K562 (cell line): ENCODE measurements at regions not wholly inside any gene's neighbourhood (a gene's known extent, or its start where the extent isn't known, plus 50 kb on each side); places are given as distances from the start of the nearest gene placed in this dataset.
A peak's percentile ranks its signal among the peaks of the same experiment; 100 is the strongest.

ENCODE experiments used
- CAMTA2 ChIP-seq: fragments of 250-450 bp; sonication (Bioruptor Pico); conservative IDR thresholded peaks from 2 replicates; pipeline ENCODE4 v1.5.1; 2022
- CCNT2 ChIP-seq: IDR thresholded peaks from 2 replicates; pipeline ENCODE4 v1.6.1; 2011; ENCODE audit warnings: borderline replicate concordance, low read depth, mild to moderate bottlenecking, moderate library complexity, mixed read lengths, low read length; ENCODE audit not compliant: insufficient read length; ENCODE audit errors: extremely low read depth
- DEAF1 ChIP-seq: fragments of 450-650 bp; formaldehyde crosslinking; IDR thresholded peaks from 2 replicates; pipeline ENCODE4 v1.4.0; 2020; ENCODE audit warnings: mild to moderate bottlenecking, moderate library complexity
- FOXK1 ChIP-seq: sonication (generic); formaldehyde crosslinking; IDR thresholded peaks from 2 replicates; pipeline ENCODE4 v1.8.0; 2022; ENCODE audit warnings: missing genetic modification reagents, mild to moderate bottlenecking, borderline replicate concordance
- MCM3 ChIP-seq: fragments of 450-650 bp; IDR thresholded peaks from 2 replicates; pipeline ENCODE4 v1.6.1; 2016
- MTA3 ChIP-seq: fragments of 450-650 bp; formaldehyde crosslinking; IDR thresholded peaks from 2 replicates; pipeline ENCODE4 v1.6.1; 2017; ENCODE audit warnings: mild to moderate bottlenecking, borderline replicate concordance
- PHF21A ChIP-seq: fragments of 450-650 bp; IDR thresholded peaks from 2 replicates; pipeline ENCODE4 v1.6.1; 2017; ENCODE audit warnings: low read depth, borderline replicate concordance
- RERE ChIP-seq: sonication (generic); formaldehyde crosslinking; IDR thresholded peaks from 2 replicates; pipeline ENCODE4 v1.8.0; 2023; ENCODE audit warnings: missing genetic modification reagents, mild to moderate bottlenecking, borderline replicate concordance
- SMARCC2 ChIP-seq: fragments of 450-650 bp; IDR thresholded peaks from 2 replicates; pipeline ENCODE4 v1.6.1; 2017; ENCODE audit warnings: antibody characterized with exemption, moderate library complexity, mild to moderate bottlenecking, low read depth
- TSC22D4 ChIP-seq: fragments of 450-650 bp; IDR thresholded peaks from 2 replicates; pipeline ENCODE4 v1.6.1; 2016; ENCODE audit warnings: missing genetic modification characterization, missing biosample characterization, control low read depth
- ZFP91 ChIP-seq: sonication (generic); formaldehyde crosslinking; IDR thresholded peaks from 2 replicates; pipeline ENCODE4 v1.8.0; 2022; ENCODE audit warnings: mild to moderate bottlenecking, missing genetic modification reagents
- ZNF263 ChIP-seq: sonication (generic); formaldehyde crosslinking; IDR thresholded peaks from 2 replicates; pipeline ENCODE4 v1.8.0; 2022; ENCODE audit warnings: mild to moderate bottlenecking, missing genetic modification reagents, borderline replicate concordance
- ZNF584 ChIP-seq: fragments of 200-800 bp; sonication (Bioruptor generic); IDR thresholded peaks from 2 replicates; pipeline ENCODE4 v1.6.1; 2016; ENCODE audit warnings: low read depth, mild to moderate bottlenecking, missing genetic modification characterization, missing compliant biosample characterization
- ZNF592 ChIP-seq: fragments of 450-650 bp; IDR thresholded peaks from 2 replicates; pipeline ENCODE4 v1.6.1; 2017; ENCODE audit warnings: antibody characterized with exemption, mild to moderate bottlenecking

- no peak for TF ChIP-seq DEAF1 (CRISPR knock-in tag)
- TF ChIP-seq MCM3: no peak
- TF ChIP-seq CCNT2: no peak
- TF ChIP-seq ZNF263 (CRISPR knock-in tag): no peak
- no peak for TF ChIP-seq FOXK1 (CRISPR knock-in tag)
- no peak for TF ChIP-seq ZFP91 (CRISPR knock-in tag)
- TF ChIP-seq MTA3: 0 out of 2 replicates have a peak, but pooled peaks have one; percentile 38
- no peak for TF ChIP-seq TSC22D4 (tag)
- TF ChIP-seq CAMTA2 (CRISPR knock-in tag): no peak
- TF ChIP-seq RERE (CRISPR knock-in tag): no peak
- TF ChIP-seq ZNF584: no peak
- no peak for TF ChIP-seq PHF21A
- no peak for TF ChIP-seq SMARCC2
- no peak; the same call in 1 of the 2 replicates for TF ChIP-seq ZNF592
Observed at GRCh38 chr3:14278799-14279625, 100.4 kb downstream of the LSM3 start (continued).
